ENCODE measurements at regions not wholly inside any gene's neighbourhood (a gene's known extent, or its start where the extent isn't known, plus 50 kb on each side); places are given as distances from the start of the nearest gene placed in this dataset.
"Not testable (repeated sequence)": the region's sequence is repeated elsewhere in the genome, so short reads cannot be mapped to it uniquely, and the experiment has no call there.

DNA sequence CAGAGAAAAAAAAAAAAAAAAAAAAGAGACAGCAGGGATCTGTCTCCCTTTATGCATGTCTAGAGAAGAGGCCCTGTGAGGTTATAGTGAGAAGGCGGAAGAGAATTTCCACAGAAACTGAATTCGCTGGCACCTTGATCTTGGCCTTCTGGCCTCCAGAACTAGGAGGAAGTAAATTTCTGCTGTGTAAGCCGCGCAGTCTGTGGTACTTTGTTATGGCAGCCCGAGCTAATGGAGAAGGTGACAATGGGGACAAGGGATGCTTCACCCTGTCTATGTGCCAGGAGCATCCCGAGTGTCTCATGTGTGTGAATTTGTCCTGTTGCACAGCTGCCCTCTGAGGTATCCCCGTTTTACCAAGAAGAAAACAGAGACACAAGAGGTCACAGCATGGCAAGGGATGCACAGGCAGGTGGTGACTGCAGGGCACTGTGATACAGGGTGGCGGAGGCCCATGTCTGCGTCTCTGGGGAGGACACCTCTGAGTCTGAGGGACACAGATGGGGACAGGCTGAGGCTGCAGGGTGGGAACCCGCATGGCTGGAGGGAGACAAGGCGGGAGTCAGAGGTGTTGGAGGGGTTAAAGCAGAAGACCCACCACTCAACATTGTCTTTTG is 100.3 kb downstream of the CRLF3 start:
- TF ChIP-seq, protein P1, sequence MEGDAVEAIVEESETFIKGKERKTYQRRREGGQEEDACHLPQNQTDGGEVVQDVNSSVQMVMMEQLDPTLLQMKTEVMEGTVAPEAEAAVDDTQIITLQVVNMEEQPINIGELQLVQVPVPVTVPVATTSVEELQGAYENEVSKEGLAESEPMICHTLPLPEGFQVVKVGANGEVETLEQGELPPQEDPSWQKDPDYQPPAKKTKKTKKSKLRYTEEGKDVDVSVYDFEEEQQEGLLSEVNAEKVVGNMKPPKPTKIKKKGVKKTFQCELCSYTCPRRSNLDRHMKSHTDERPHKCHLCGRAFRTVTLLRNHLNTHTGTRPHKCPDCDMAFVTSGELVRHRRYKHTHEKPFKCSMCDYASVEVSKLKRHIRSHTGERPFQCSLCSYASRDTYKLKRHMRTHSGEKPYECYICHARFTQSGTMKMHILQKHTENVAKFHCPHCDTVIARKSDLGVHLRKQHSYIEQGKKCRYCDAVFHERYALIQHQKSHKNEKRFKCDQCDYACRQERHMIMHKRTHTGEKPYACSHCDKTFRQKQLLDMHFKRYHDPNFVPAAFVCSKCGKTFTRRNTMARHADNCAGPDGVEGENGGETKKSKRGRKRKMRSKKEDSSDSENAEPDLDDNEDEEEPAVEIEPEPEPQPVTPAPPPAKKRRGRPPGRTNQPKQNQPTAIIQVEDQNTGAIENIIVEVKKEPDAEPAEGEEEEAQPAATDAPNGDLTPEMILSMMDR (IDR thresholded peaks at IDR 0.05): not testable (repeated sequence)
- TF ChIP-seq POLR2A (IDR thresholded peaks at IDR 0.05): not testable (repeated sequence)
